H1 (cell line): ENCODE measurements at regions not wholly inside any gene's neighbourhood (a gene's known extent, or its start where the extent isn't known, plus 50 kb on each side); places are given as distances from the start of the nearest gene placed in this dataset.

Experiments used
- BRCA1 ChIP-seq: IDR thresholded peaks from 2 replicates; pipeline ENCODE4 v1.6.1; 2012; ENCODE audit warnings: low read depth, low read length, improper control_type of control experiment
- CREB1 ChIP-seq: IDR thresholded peaks from 2 replicates; pipeline ENCODE4 v1.6.1; 2012; ENCODE audit warnings: inconsistent platforms
- EGR1 ChIP-seq: IDR thresholded peaks from 2 replicates; pipeline ENCODE4 v1.6.1; 2011; ENCODE audit warnings: low read depth, low read length, borderline replicate concordance
- JUN ChIP-seq: IDR thresholded peaks from 2 replicates; pipeline ENCODE4 v1.6.1; 2011; ENCODE audit warnings: low read depth, mild to moderate bottlenecking, improper control_type of control experiment, low read length
- NRF1 ChIP-seq: IDR thresholded peaks from 2 replicates; pipeline ENCODE4 v1.6.1; 2011; ENCODE audit warnings: mild to moderate bottlenecking, low read depth, low read length, improper control_type of control experiment
- SIN3A ChIP-seq, 2 experiments: IDR thresholded peaks in 1 of 2; conservative IDR thresholded peaks in 1 of 2; 2 replicates each; pipeline ENCODE4 v1.6.1; 2011 to 2012; ENCODE audit warnings: low read length in 2 of 2, improper control_type of control experiment in 1 of 2, low read depth in 1 of 2, mild to moderate bottlenecking in 1 of 2
- SIRT6 ChIP-seq: IDR thresholded peaks from one replicate; pipeline ENCODE4 v1.7.1; 2012; ENCODE audit warnings: low read length, inconsistent platforms
- TF ChIP-seq, protein P1 (sequence below): fragments of 300-600 bp; sonication (generic); IDR thresholded peaks from 2 replicates; pipeline ENCODE4 v1.7.1; 2012; ENCODE audit warnings: low read length, moderate library complexity, mild to moderate bottlenecking, inconsistent platforms; ENCODE audit not compliant: insufficient replicate concordance
- TF ChIP-seq, protein P2 (sequence below): IDR thresholded peaks from 2 replicates; pipeline ENCODE4 v1.6.1; 2012; ENCODE audit warnings: low read length, inconsistent platforms
- TF ChIP-seq, protein P3 (sequence below): IDR thresholded peaks from 2 replicates; pipeline ENCODE4 v1.6.1; 2012; ENCODE audit warnings: inconsistent platforms

DNA sequence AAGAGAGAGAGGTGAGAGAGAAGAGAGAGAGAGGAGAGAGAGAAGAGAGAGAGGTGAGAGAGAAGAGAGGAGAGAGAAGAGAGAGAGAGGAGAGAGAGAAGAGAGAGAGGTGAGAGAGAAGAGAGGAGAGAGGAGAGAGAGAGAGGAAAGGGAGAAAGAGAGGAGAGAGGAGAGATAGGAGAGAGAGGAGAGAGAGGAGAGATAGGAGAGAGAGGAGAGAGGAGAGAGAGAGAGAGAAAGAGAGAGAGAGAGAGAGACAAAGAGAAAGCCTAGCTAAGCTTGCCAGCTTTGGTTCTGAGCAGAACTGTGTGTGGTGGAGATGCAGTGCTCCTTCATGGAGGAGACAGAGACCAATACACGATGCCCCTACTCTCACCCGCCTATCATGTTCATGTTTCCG lies 99.1 kb upstream of the KCNA3 start (continued):
- TF ChIP-seq, protein P1, sequence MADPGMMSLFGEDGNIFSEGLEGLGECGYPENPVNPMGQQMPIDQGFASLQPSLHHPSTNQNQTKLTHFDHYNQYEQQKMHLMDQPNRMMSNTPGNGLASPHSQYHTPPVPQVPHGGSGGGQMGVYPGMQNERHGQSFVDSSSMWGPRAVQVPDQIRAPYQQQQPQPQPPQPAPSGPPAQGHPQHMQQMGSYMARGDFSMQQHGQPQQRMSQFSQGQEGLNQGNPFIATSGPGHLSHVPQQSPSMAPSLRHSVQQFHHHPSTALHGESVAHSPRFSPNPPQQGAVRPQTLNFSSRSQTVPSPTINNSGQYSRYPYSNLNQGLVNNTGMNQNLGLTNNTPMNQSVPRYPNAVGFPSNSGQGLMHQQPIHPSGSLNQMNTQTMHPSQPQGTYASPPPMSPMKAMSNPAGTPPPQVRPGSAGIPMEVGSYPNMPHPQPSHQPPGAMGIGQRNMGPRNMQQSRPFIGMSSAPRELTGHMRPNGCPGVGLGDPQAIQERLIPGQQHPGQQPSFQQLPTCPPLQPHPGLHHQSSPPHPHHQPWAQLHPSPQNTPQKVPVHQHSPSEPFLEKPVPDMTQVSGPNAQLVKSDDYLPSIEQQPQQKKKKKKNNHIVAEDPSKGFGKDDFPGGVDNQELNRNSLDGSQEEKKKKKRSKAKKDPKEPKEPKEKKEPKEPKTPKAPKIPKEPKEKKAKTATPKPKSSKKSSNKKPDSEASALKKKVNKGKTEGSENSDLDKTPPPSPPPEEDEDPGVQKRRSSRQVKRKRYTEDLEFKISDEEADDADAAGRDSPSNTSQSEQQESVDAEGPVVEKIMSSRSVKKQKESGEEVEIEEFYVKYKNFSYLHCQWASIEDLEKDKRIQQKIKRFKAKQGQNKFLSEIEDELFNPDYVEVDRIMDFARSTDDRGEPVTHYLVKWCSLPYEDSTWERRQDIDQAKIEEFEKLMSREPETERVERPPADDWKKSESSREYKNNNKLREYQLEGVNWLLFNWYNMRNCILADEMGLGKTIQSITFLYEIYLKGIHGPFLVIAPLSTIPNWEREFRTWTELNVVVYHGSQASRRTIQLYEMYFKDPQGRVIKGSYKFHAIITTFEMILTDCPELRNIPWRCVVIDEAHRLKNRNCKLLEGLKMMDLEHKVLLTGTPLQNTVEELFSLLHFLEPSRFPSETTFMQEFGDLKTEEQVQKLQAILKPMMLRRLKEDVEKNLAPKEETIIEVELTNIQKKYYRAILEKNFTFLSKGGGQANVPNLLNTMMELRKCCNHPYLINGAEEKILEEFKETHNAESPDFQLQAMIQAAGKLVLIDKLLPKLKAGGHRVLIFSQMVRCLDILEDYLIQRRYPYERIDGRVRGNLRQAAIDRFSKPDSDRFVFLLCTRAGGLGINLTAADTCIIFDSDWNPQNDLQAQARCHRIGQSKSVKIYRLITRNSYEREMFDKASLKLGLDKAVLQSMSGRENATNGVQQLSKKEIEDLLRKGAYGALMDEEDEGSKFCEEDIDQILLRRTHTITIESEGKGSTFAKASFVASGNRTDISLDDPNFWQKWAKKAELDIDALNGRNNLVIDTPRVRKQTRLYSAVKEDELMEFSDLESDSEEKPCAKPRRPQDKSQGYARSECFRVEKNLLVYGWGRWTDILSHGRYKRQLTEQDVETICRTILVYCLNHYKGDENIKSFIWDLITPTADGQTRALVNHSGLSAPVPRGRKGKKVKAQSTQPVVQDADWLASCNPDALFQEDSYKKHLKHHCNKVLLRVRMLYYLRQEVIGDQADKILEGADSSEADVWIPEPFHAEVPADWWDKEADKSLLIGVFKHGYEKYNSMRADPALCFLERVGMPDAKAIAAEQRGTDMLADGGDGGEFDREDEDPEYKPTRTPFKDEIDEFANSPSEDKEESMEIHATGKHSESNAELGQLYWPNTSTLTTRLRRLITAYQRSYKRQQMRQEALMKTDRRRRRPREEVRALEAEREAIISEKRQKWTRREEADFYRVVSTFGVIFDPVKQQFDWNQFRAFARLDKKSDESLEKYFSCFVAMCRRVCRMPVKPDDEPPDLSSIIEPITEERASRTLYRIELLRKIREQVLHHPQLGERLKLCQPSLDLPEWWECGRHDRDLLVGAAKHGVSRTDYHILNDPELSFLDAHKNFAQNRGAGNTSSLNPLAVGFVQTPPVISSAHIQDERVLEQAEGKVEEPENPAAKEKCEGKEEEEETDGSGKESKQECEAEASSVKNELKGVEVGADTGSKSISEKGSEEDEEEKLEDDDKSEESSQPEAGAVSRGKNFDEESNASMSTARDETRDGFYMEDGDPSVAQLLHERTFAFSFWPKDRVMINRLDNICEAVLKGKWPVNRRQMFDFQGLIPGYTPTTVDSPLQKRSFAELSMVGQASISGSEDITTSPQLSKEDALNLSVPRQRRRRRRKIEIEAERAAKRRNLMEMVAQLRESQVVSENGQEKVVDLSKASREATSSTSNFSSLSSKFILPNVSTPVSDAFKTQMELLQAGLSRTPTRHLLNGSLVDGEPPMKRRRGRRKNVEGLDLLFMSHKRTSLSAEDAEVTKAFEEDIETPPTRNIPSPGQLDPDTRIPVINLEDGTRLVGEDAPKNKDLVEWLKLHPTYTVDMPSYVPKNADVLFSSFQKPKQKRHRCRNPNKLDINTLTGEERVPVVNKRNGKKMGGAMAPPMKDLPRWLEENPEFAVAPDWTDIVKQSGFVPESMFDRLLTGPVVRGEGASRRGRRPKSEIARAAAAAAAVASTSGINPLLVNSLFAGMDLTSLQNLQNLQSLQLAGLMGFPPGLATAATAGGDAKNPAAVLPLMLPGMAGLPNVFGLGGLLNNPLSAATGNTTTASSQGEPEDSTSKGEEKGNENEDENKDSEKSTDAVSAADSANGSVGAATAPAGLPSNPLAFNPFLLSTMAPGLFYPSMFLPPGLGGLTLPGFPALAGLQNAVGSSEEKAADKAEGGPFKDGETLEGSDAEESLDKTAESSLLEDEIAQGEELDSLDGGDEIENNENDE, result no peak
- TF ChIP-seq SIN3A (conservative IDR thresholded peaks at IDR 0.05 in 1 of 2, IDR thresholded peaks at IDR 0.05 in 1 of 2; ENCODE audit: low read depth in 1 of 2, low read length in 2 of 2) (no peak), CREB1 (no peak), SIRT6 (no peak), EGR1 (no peak), NRF1 (no peak), BRCA1 (no peak), JUN (no peak)
- TF ChIP-seq, protein P2, sequence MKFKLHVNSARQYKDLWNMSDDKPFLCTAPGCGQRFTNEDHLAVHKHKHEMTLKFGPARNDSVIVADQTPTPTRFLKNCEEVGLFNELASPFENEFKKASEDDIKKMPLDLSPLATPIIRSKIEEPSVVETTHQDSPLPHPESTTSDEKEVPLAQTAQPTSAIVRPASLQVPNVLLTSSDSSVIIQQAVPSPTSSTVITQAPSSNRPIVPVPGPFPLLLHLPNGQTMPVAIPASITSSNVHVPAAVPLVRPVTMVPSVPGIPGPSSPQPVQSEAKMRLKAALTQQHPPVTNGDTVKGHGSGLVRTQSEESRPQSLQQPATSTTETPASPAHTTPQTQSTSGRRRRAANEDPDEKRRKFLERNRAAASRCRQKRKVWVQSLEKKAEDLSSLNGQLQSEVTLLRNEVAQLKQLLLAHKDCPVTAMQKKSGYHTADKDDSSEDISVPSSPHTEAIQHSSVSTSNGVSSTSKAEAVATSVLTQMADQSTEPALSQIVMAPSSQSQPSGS, result no peak
- TF ChIP-seq, protein P3, sequence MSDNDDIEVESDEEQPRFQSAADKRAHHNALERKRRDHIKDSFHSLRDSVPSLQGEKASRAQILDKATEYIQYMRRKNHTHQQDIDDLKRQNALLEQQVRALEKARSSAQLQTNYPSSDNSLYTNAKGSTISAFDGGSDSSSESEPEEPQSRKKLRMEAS, result no peak
